NT2/D1 (cell line): ENCODE measurements at regions not wholly inside any gene's neighbourhood (a gene's known extent, or its start where the extent isn't known, plus 50 kb on each side); places are given as distances from the start of the nearest gene placed in this dataset.

Source experiments
- DNase-seq: peaks from one replicate; pipeline ENCODE4 v3.0.0-alpha.2; 2011; ENCODE audit warnings: low read depth, low spot score
- H3K27me3 ChIP-seq: 2 replicates; pipeline ENCODE4 v1.6.0; 2011; ENCODE audit warnings: mild to moderate bottlenecking; ENCODE audit not compliant: insufficient read length, insufficient read depth
- H3K36me3 ChIP-seq: 2 replicates; pipeline ENCODE4 v1.6.1; 2011; ENCODE audit warnings: mild to moderate bottlenecking, low read length, mixed read lengths; ENCODE audit not compliant: insufficient read depth, insufficient read length
- H3K4me1 ChIP-seq: 2 replicates; pipeline ENCODE4 v1.5.1; 2011; ENCODE audit not compliant: insufficient read depth, insufficient read length
- H3K4me3 ChIP-seq: 2 replicates; pipeline ENCODE4 v1.5.1; 2011; ENCODE audit warnings: low read depth; ENCODE audit not compliant: insufficient read length
- H3K9ac ChIP-seq: 2 replicates; pipeline ENCODE4 v1.6.0; 2011; ENCODE audit warnings: low read depth; ENCODE audit not compliant: insufficient read length
- H3K9me3 ChIP-seq: 2 replicates; pipeline ENCODE4 v1.5.1; 2011; ENCODE audit warnings: mild to moderate bottlenecking, low read length; ENCODE audit not compliant: insufficient read depth
- SUZ12 ChIP-seq: IDR thresholded peaks from 2 replicates; pipeline ENCODE4 v1.6.1; 2011; ENCODE audit not compliant: insufficient read length, insufficient read depth; ENCODE audit errors: extremely low read depth
- YY1 ChIP-seq: IDR thresholded peaks from 2 replicates; pipeline ENCODE4 v1.6.1; 2011; ENCODE audit not compliant: insufficient read length, insufficient read depth
- ZNF274 ChIP-seq: IDR thresholded peaks from 2 replicates; pipeline ENCODE4 v1.6.1; 2011; ENCODE audit warnings: mild to moderate bottlenecking, low read depth, low read length

- Histone ChIP-seq H3K4me1 (peaks cover 24% of the 10 kb centered on the region), H3K9me3 (no peaks in the 10 kb centered on the region), H3K4me3 (no peak overlapping the region), H3K27me3 (no peaks in the 10 kb centered on the region), H3K9ac (no peak overlapping the region), H3K36me3 (no peaks in the 10 kb centered on the region)
- no peak for TF ChIP-seq YY1
- TF ChIP-seq SUZ12, result no peak
- no peak for TF ChIP-seq ZNF274
- DNase-seq, result no peak
Observed at GRCh38 chr14:104294628-104294982, 156.2 kb downstream of the KIF26A start.

- Histone ChIP-seq H3K4me1 (peaks cover 26% of the 10 kb centered on the region), H3K9me3 (no peaks in the 10 kb centered on the region)
- DNase-seq, result no peak
Observed at GRCh38 chr14:104294983-104295680, 156.7 kb downstream of the KIF26A start.

GRCh38 chr14:104295681-104296387 is 157.4 kb downstream of the KIF26A start:
- H3K4me1 ChIP-seq, result peaks cover 21% of the 10 kb centered on the region
- no peak overlapping the region for H3K9ac ChIP-seq

More at GRCh38 chr14:104294983-104295680, 156.7 kb downstream of the KIF26A start:
- no peak for TF ChIP-seq YY1
- no peak for TF ChIP-seq ZNF274
- TF ChIP-seq SUZ12, result no peak
- Histone ChIP-seq H3K27me3 (no peaks in the 10 kb centered on the region), H3K4me3 (no peak overlapping the region), H3K9ac (no peak overlapping the region), H3K36me3 (no peaks in the 10 kb centered on the region)

GRCh38 chr14:104296388-104297312 is 158.3 kb downstream of the KIF26A start:
- no peaks in the 10 kb centered on the region for H3K27me3 ChIP-seq
- no peak for DNase-seq
- peaks cover 17% of the 10 kb centered on the region for H3K4me1 ChIP-seq
- no peaks in the 10 kb centered on the region for H3K36me3 ChIP-seq
- H3K4me3 ChIP-seq, result no peak overlapping the region
- no peak overlapping the region for H3K9ac ChIP-seq
- no peaks in the 10 kb centered on the region for H3K9me3 ChIP-seq
- TF ChIP-seq ZNF274 (no peak), YY1 (no peak), SUZ12 (no peak)

More at GRCh38 chr14:104295681-104296387, 157.4 kb downstream of the KIF26A start:
- Histone ChIP-seq H3K9me3 (no peaks in the 10 kb centered on the region), H3K27me3 (no peaks in the 10 kb centered on the region), H3K36me3 (no peaks in the 10 kb centered on the region), H3K4me3 (no peak overlapping the region)
- TF ChIP-seq ZNF274 (no peak), YY1 (no peak), SUZ12 (no peak)
- DNase-seq, result no peak

- H3K9ac ChIP-seq, result no peak overlapping the region
- H3K36me3 ChIP-seq, result no peaks in the 10 kb centered on the region
- H3K27me3 ChIP-seq, result no peaks in the 10 kb centered on the region
Observed at GRCh38 chr14:104297313-104297704, 158.9 kb downstream of the KIF26A start.

GRCh38 chr14:104297721-104298401 is 159.5 kb downstream of the KIF26A start:
- Histone ChIP-seq H3K9ac (no peak overlapping the region), H3K4me3 (no peak overlapping the region), H3K9me3 (no peaks in the 10 kb centered on the region), H3K27me3 (no peaks in the 10 kb centered on the region), H3K36me3 (no peaks in the 10 kb centered on the region), H3K4me1 (peaks cover 19% of the 10 kb centered on the region)
- DNase-seq, result no peak
- no peak for TF ChIP-seq SUZ12
- no peak for TF ChIP-seq ZNF274
- no peak for TF ChIP-seq YY1

More at GRCh38 chr14:104297313-104297704, 158.9 kb downstream of the KIF26A start:
- no peak overlapping the region for H3K4me3 ChIP-seq
- H3K9me3 ChIP-seq, result no peaks in the 10 kb centered on the region
- no peak for DNase-seq
- no peak for TF ChIP-seq YY1
- TF ChIP-seq ZNF274, result no peak
- no peak for TF ChIP-seq SUZ12
- peaks cover 16% of the 10 kb centered on the region for H3K4me1 ChIP-seq
